HG03025 (cell line): ENCODE measurements at regions not wholly inside any gene's neighbourhood (a gene's known extent, or its start where the extent isn't known, plus 50 kb on each side); places are given as distances from the start of the nearest gene placed in this dataset.
"Not testable (repeated sequence)": the region's sequence is repeated elsewhere in the genome, so short reads cannot be mapped to it uniquely, and the experiment has no call there.

Source experiments
- ATAC-seq: cut with Tn5 transposase; IDR thresholded peaks from one replicate; pipeline ENCODE4 v1.9.1; 2021; ENCODE audit warnings: mild to moderate bottlenecking, moderate library complexity; ENCODE audit not compliant: unreplicated experiment, low FRiP score

GRCh38 chr4:170389411-170389810 is 299.7 kb upstream of the AADAT start:
- no peak for ATAC-seq

GRCh38 chr4:170388255-170388654 is 298.5 kb upstream of the AADAT start:
- ATAC-seq = no peak

GRCh38 chr4:170386971-170387370 is 297.2 kb upstream of the AADAT start:
- ATAC-seq = no peak

GRCh38 chr4:170386511-170386910 is 296.8 kb upstream of the AADAT start:
- no peak for ATAC-seq

GRCh38 chr4:170374770-170375169 is 285.0 kb upstream of the AADAT start:
- ATAC-seq = peak; percentile 99

- ATAC-seq = no peak
Measured at GRCh38 chr4:170348945-170349344, 259.2 kb upstream of the AADAT start.

- ATAC-seq = not testable (repeated sequence)
Measured at GRCh38 chr4:170347191-170347590, 257.4 kb upstream of the AADAT start.

- ATAC-seq = no peak
Measured at GRCh38 chr4:170339522-170339921, 249.8 kb upstream of the AADAT start.

- peak; percentile 93 for ATAC-seq
Measured at GRCh38 chr4:170336238-170336775, 246.6 kb upstream of the AADAT start.

GRCh38 chr4:170325599-170325998 is 235.8 kb upstream of the AADAT start:
- ATAC-seq = no peak

GRCh38 chr4:170323623-170324022 is 233.9 kb upstream of the AADAT start:
- no peak for ATAC-seq

- ATAC-seq = no peak
Measured at GRCh38 chr4:170307182-170307581, 217.4 kb upstream of the AADAT start.

GRCh38 chr4:170306208-170306607 is 216.5 kb upstream of the AADAT start:
- ATAC-seq = no peak

GRCh38 chr4:170305627-170306026 is 215.9 kb upstream of the AADAT start:
- no peak for ATAC-seq

GRCh38 chr4:170281027-170281426 is 191.3 kb upstream of the AADAT start:
- no peak for ATAC-seq

GRCh38 chr4:170278460-170278859 is 188.7 kb upstream of the AADAT start:
- no peak for ATAC-seq

GRCh38 chr4:170274616-170275015 is 184.9 kb upstream of the AADAT start:
- no peak for ATAC-seq

GRCh38 chr4:170272959-170273358 is 183.2 kb upstream of the AADAT start:
- ATAC-seq = no peak

- no peak for ATAC-seq
Measured at GRCh38 chr4:170271723-170272122, 182.0 kb upstream of the AADAT start.

- ATAC-seq = peak; percentile 91
Measured at GRCh38 chr4:170270628-170271027, 180.9 kb upstream of the AADAT start.

GRCh38 chr4:170269950-170270349 is 180.2 kb upstream of the AADAT start:
- ATAC-seq = no peak

GRCh38 chr4:170259631-170260153 is 169.9 kb upstream of the AADAT start:
- peak; percentile 97 for ATAC-seq

- no peak for ATAC-seq
Measured at GRCh38 chr4:170256807-170257206, 167.1 kb upstream of the AADAT start.
